HCT116 (cell line): ENCODE measurements at regions not wholly inside any gene's neighbourhood (a gene's known extent, or its start where the extent isn't known, plus 50 kb on each side); places are given as distances from the start of the nearest gene placed in this dataset.
"Not testable (repeated sequence)": the region's sequence is repeated elsewhere in the genome, so short reads cannot be mapped to it uniquely, and the experiment has no call there.

ENCODE experiments used
- ATAC-seq: fragments of 200-7000 bp; cut with Tn5 transposase; 2 replicates; pipeline ENCODE4 v1.9.1; 2020; ENCODE audit warnings: mild to moderate bottlenecking, moderate library complexity
- BruUV-seq: library from RNA; stranded (reverse); fragments of 400-500 nt; replicated peaks from 2 replicates; lab custom pipeline; 2021; lab: Mats Ljungman, UMichigan
- CTCF ChIA-PET: fragments of 300-600 bp; sonication (Branson Sonifier 250); formaldehyde crosslinking; loops from one replicate; lab custom pipeline; 2021; ENCODE audit warnings: antibody characterized with exemption; lab: Charles Lee
- POLR2A ChIA-PET: fragments of 300-600, 350-600 bp; sonication (Branson Sonifier 250); formaldehyde crosslinking; loops from one replicate; lab custom pipeline; 2021; ENCODE audit warnings: antibody characterized with exemption; lab: Charles Lee
- RAD21 ChIA-PET, 2 experiments: fragments of 300-600 bp; sonication (Branson Sonifier 250); formaldehyde crosslinking; loops; one replicate each; lab custom pipeline; 2023; ENCODE audit warnings: low total read pairs in 2 of 2; ENCODE audit not compliant: uncharacterized antibody in 2 of 2, unreplicated experiment in 2 of 2, low non-redundant PET in 1 of 2; lab: Charles Lee
- DNase-seq: peaks from one replicate; pipeline ENCODE4 v3.0.0-alpha.2; 2010; ENCODE audit warnings: low read depth, low spot score
- H2AFZ ChIP-seq: fragments of 200-600 bp; shearing (Covaris generic), sonication (generic); 2 replicates; pipeline ENCODE4 v1.6.1; 2017; ENCODE audit warnings: low read depth, mixed run types, mixed read lengths, antibody characterized with exemption, low read length; ENCODE audit not compliant: poor library complexity, severe bottlenecking
- H3K27ac ChIP-seq: 2 replicates; pipeline ENCODE4 v1.5.1; 2012; ENCODE audit warnings: low read depth, low read length
- H3K27me3 ChIP-seq: fragments of 200-600 bp; sonication (generic); 2 replicates; pipeline ENCODE4 v1.6.1; 2016; ENCODE audit warnings: mixed run types, low read length, mixed read lengths; ENCODE audit not compliant: insufficient read depth
- H3K36me3 ChIP-seq, 2 experiments: fragments of 200-500 bp in 1 of 2; fragments of 200-600 bp in 1 of 2; sonication (Bioruptor generic) in 1 of 2; sonication (generic) in 1 of 2; 2 replicates each; pipeline versions ENCODE4 v1.5.1 to v1.6.1; 2014 to 2016; ENCODE audit warnings: low read length in 2 of 2, inconsistent platforms in 1 of 2, mixed read lengths in 1 of 2, mixed run types in 1 of 2; ENCODE audit not compliant: insufficient read depth in 2 of 2, control insufficient read depth in 1 of 2
- H3K4me1 ChIP-seq, 2 experiments: fragments of 200-600 bp in 1 of 2; sonication (generic) in 1 of 2; 2 replicates each; pipeline versions ENCODE4 v1.5.1 to v1.6.1; 2012 to 2017; ENCODE audit warnings: low read length in 2 of 2, inconsistent platforms in 1 of 2, mild to moderate bottlenecking in 1 of 2, mixed read lengths in 1 of 2, mixed run types in 1 of 2, moderate library complexity in 1 of 2; ENCODE audit not compliant: insufficient read depth in 2 of 2, control insufficient read depth in 1 of 2
- H3K4me2 ChIP-seq: fragments of 200-600 bp; sonication (generic); 2 replicates; pipeline ENCODE4 v1.6.1; 2017; ENCODE audit warnings: mixed run types, low read length, mixed read lengths
- H3K4me3 ChIP-seq, 2 experiments: fragments of 200-600 bp in 1 of 2; sonication (generic) in 1 of 2; replicated peaks in 1 of 2; 2 replicates each; pipeline ENCODE4 v1.5.1; 2011 to 2016; ENCODE audit warnings: low read length in 2 of 2, control low read depth in 1 of 2, low read depth in 1 of 2, mild to moderate bottlenecking in 1 of 2, mixed read lengths in 1 of 2, mixed run types in 1 of 2
- H3K79me2 ChIP-seq: fragments of 200-600 bp; sonication (generic); 2 replicates; pipeline ENCODE4 v1.6.1; 2017; ENCODE audit warnings: mild to moderate bottlenecking, mixed run types, low read length, moderate library complexity, mixed read lengths; ENCODE audit not compliant: insufficient read depth
- H3K9ac ChIP-seq: fragments of 200-600 bp; sonication (generic); 2 replicates; pipeline ENCODE4 v1.6.1; 2016; ENCODE audit warnings: low read length, mixed read lengths
- H3K9me2 ChIP-seq: fragments of 200-600 bp; sonication (generic), shearing (Covaris generic); 2 replicates; pipeline ENCODE4 v1.6.1; 2017; ENCODE audit warnings: mixed run types, mild to moderate bottlenecking, moderate library complexity; ENCODE audit not compliant: insufficient read depth
- H3K9me3 ChIP-seq, 2 experiments: fragments of 200-500 bp in 1 of 2; fragments of 200-600 bp in 1 of 2; sonication (Bioruptor generic) in 1 of 2; sonication (generic) in 1 of 2; 2 replicates each; pipeline ENCODE4 v1.6.1; 2014 to 2017; ENCODE audit warnings: low read length in 2 of 2, mixed read lengths in 2 of 2, inconsistent platforms in 1 of 2, low read depth in 1 of 2, mild to moderate bottlenecking in 1 of 2, mixed run types in 1 of 2, moderate library complexity in 1 of 2; ENCODE audit not compliant: control insufficient read depth in 1 of 2, insufficient read depth in 1 of 2
- H4K20me1 ChIP-seq: fragments of 200-600 bp; sonication (generic), shearing (Covaris generic); 2 replicates; pipeline ENCODE4 v1.6.1; 2017; ENCODE audit warnings: mixed run types, mild to moderate bottlenecking, moderate library complexity; ENCODE audit not compliant: insufficient read depth
- ATF3 ChIP-seq: IDR thresholded peaks from 2 replicates; pipeline ENCODE4 v1.6.1; 2012
- CEBPB ChIP-seq: IDR thresholded peaks from 2 replicates; pipeline ENCODE4 v1.6.1; 2012; ENCODE audit warnings: low read depth
- CTCF ChIP-seq, 3 experiments: fragments of 200-600 bp in 1 of 3; sonication (generic) in 1 of 3; IDR thresholded peaks in 2 of 3; conservative IDR thresholded peaks in 1 of 3; 2 replicates each; pipeline ENCODE4 v1.5.1; 2012 to 2017; ENCODE audit warnings: low read depth in 2 of 3, low read length in 2 of 3, antibody characterized with exemption in 1 of 3, borderline replicate concordance in 1 of 3, control low read depth in 1 of 3, mild to moderate bottlenecking in 1 of 3, mixed read lengths in 1 of 3, mixed run types in 1 of 3, moderate library complexity in 1 of 3; ENCODE audit not compliant: insufficient read depth in 1 of 3
- EGR1 ChIP-seq: IDR thresholded peaks from 2 replicates; pipeline ENCODE4 v1.6.1; 2012; ENCODE audit warnings: low read depth
- RAD21 ChIP-seq: IDR thresholded peaks from 2 replicates; pipeline ENCODE4 v1.6.1; 2012; ENCODE audit warnings: low read depth, mild to moderate bottlenecking
- SP1 ChIP-seq: IDR thresholded peaks from 2 replicates; pipeline ENCODE4 v1.6.1; 2012; ENCODE audit warnings: low read depth
- ZBTB33 ChIP-seq: IDR thresholded peaks from 2 replicates; pipeline ENCODE4 v1.6.1; 2011; ENCODE audit warnings: mild to moderate bottlenecking, low read length, moderate library complexity; ENCODE audit not compliant: insufficient replicate concordance; ENCODE audit errors: extremely low read depth
- ZFX ChIP-seq: fragments of 450-650 bp; IDR thresholded peaks from 2 replicates; pipeline ENCODE4 v1.6.1; 2017
- intact Hi-C: fragments of 100-400 bp; cut with micrococcal nuclease; formaldehyde crosslinking; loops from 2 replicates; pipeline ENCODE4 v1.10.0; 2022

GRCh38 chr11:69588270-69588669, 52.7 kb upstream of the CCND1 start (continued):
- TF ChIP-seq CTCF (IDR thresholded peaks at IDR 0.05 in 2 of 3, conservative IDR thresholded peaks at IDR 0.05 in 1 of 3; ENCODE audit: borderline replicate concordance in 1 of 3, insufficient read depth in 1 of 3, low read depth in 2 of 3, low read length in 2 of 3) (peak in 2 of 3 experiments; percentile 60 to 63; a peak in 4 of 6 replicates), CEBPB (no peak), SP1 (0 out of 2 replicates have a peak, but pooled peaks have one; percentile 3), ZFX (no peak), EGR1 (no peak), RAD21 (peak; percentile 42; the same call in 1 of the 2 replicates), ZBTB33 (no peak), ATF3 (no peak)
- TF ChIP-seq, all 23 proteins: peak for 5

- RAD21 ChIA-PET, H3K36me3 ChIP-seq, H3K27me3 ChIP-seq, BruUV-seq, H3K9me3 ChIP-seq, H3K9ac ChIP-seq, intact Hi-C loops, H2AFZ ChIP-seq, H4K20me1 ChIP-seq, H3K4me3 ChIP-seq, POLR2A ChIA-PET, ATAC-seq, H3K27ac ChIP-seq, DNase-seq, H3K9me2 ChIP-seq, H3K4me2 ChIP-seq, H3K79me2 ChIP-seq, CTCF ChIA-PET: not testable (repeated sequence)
- H3K4me1 ChIP-seq, result peaks cover 0 to 20% of the 10 kb centered on the region in 2 experiments; a peak in 2 of 4 replicates
Measured at GRCh38 chr11:69590088-69590487, 50.9 kb upstream of the CCND1 start.
